Activated T-cell treated with anti-CD3 and anti-CD28 coated beads, Interleukin-2, amount 50 U/mL, for 1 hour (primary cell): ENCODE measurements at regions not wholly inside any gene's neighbourhood (a gene's known extent, or its start where the extent isn't known, plus 50 kb on each side); places are given as distances from the start of the nearest gene placed in this dataset.

Experiments
- DNase-seq: peaks from one replicate; pipeline ENCODE4 v3.0.0-alpha.2; 2020

- no peak for DNase-seq
These were observed 60.2 kb upstream of the DMAC1 start for GRCh38 chr9:7859701-7860334.

- no peak for DNase-seq
These were observed 58.6 kb upstream of the DMAC1 start for GRCh38 chr9:7858166-7858565.

- DNase-seq: no peak
These were observed 55.2 kb upstream of the DMAC1 start for GRCh38 chr9:7854763-7855162.
